ENCODE measurements at regions not wholly inside any gene's neighbourhood (a gene's known extent, or its start where the extent isn't known, plus 50 kb on each side); places are given as distances from the start of the nearest gene placed in this dataset.

- ATAC-seq, result no peak
- intact Hi-C loops (cut with DNase I), result no loop called here
Measured at GRCh38 chr3:29138171-29138570, 142.7 kb upstream of the RBMS3 start.

DNA sequence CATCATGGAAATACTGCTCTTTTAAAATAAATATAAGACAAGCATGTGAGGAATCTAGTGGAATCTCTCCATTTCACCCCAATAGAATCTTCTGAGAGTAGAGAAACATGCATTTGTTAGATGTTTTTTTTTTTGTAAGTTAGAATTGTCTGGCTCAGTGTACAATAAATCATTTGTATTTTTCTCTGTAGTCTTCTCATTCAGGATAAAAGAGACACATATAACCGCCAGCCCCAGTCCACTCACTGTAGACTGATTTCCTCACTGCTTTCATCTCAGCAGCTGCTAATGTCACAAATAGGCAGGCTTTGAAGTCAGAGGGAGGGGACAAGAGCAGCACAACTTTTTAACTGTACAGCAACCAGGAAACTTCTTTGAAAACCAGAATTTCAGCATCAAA, 140.2 kb upstream of the RBMS3 start:
- intact Hi-C loops (cut with DNase I), result loop anchor here (5.0 to 10.0 kb wide), 2 partner anchors 554 to 622 kb away; no protein-coding TSS in a partner anchor
- DNase-seq (ENCODE audit: missing footprints), result no peak
- peak; percentile 76 for ATAC-seq

More at GRCh38 chr3:29138171-29138570, 142.7 kb upstream of the RBMS3 start:
- DNase-seq (ENCODE audit: missing footprints), result no peak

DNA sequence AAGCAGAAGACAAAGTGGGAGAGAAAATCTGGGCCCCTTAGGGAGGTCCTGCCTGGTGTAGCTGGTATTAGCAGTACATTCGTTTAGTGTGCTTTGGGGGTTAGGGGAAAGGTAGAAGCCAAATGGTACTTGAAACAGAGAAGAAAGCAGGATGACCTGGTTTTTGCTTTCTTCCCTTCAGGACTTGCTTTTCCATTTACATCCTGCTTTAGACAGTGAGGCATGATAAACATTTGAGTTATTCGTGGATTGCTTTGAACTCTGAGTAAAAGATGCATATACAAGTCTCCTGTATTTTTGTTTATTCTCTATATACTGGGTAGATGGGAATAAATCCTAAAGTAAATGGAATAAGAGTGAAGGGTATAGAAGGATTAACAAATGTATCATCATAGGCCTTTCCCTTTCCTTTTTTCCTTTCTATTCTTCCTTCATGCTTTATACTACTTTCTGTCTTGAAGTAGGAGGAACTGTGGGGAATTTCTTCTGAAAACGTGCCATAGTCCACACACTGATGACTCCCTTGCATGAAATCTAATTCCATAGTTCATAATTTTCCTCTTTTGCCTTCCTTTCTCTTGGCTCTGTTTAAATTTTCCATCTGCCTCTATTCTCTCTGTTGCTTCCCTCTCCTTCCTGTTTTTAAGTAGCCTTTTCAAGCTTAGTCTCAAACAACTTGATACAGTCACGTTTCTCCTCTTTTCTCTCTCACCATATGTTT, 139.5 kb upstream of the RBMS3 start:
- DNase-seq (ENCODE audit: missing footprints), result no peak
- intact Hi-C loops (cut with DNase I), result loop anchor here (5.0 to 10.0 kb wide), 2 partner anchors 553 to 621 kb away; no protein-coding TSS in a partner anchor
- ATAC-seq, result no peak

DNA sequence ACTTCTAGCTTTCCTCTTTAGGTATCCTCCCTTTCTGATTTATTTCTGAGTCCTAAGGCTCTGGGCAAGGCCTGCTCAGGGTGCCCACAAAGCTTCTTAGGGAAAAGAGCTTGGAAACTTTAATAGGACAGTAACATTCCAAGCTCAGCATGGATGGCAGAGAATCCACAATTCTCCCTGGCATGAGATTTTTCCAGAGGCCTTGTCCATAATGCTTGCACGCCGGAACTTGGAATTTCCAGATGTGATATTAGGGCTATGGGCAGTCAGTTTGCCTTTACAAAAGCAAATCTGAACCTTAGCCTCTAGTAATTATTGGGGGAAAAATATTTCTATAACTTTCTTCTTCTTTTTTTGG, 139.0 kb upstream of the RBMS3 start:
- ATAC-seq (no peak), DNase-seq (ENCODE audit: missing footprints) (no peak)
- intact Hi-C loops (cut with DNase I), result loop anchor here (5.0 to 10.0 kb wide), 2 partner anchors 553 to 620 kb away; no protein-coding TSS in a partner anchor

DNA sequence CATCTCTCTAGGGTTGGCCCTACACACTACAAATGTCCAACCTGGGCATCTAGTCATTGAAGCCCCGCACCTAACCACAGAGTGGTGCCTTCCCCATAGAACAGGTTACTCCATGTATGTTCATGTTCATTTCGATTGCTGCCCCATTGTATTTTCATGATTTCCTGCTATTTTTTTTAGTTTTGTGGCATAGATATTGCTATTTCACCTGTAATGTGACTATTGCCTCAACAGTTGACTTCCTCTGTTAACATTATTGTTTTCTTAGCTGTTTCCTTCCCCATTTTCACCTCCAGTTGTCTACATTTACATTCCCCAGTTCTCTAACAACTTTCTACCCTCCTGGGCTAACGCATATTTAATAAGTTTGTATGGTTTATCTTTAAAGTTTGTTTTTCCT, 137.7 kb upstream of the RBMS3 start:
- intact Hi-C loops (cut with DNase I), result loop anchor here (5.0 to 10.0 kb wide), 2 partner anchors 552 to 619 kb away; no protein-coding TSS in a partner anchor
- no peak for ATAC-seq

DNA sequence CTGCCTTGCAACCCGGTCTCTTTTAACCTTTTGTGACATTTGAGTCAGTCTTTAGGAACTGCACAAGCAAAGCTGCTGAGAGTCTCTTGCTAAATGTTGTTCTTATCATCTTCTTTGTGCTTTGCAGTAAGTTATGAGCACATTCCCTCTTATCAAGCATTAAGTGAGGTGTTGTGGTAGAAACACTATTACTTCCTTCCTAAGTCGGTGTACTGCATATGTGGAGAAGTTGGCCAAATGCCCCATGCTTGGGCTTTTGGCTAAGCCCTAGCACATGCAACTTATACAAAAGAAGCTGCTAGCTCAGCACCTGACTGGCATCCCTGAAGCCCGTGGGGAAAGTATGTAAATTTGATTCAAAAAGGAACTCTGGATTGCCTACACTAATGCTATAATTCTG, 136.5 kb upstream of the RBMS3 start:
- ATAC-seq (no peak), DNase-seq (ENCODE audit: missing footprints) (no peak)
- intact Hi-C loops (cut with DNase I), result loop anchor here (5.0 to 10.0 kb wide), 2 partner anchors 550 to 618 kb away; no protein-coding TSS in a partner anchor

More for the DNA sequence above, 137.7 kb upstream of the RBMS3 start:
- no peak for DNase-seq (ENCODE audit: missing footprints)

- DNase-seq (ENCODE audit: missing footprints) (no peak), ATAC-seq (peak; percentile 59)
- intact Hi-C loops (cut with DNase I), result loop anchor here (5.0 to 10.0 kb wide), 2 partner anchors 550 to 617 kb away; no protein-coding TSS in a partner anchor
Measured at GRCh38 chr3:29144807-29145206, 136.1 kb upstream of the RBMS3 start.

- intact Hi-C loops (cut with DNase I), result loop anchor here (10.0 kb wide), 1 partner anchor 549 kb away; no protein-coding TSS in a partner anchor
- ATAC-seq (no peak), DNase-seq (ENCODE audit: missing footprints) (no peak)
Measured at GRCh38 chr3:29145360-29145759, 135.5 kb upstream of the RBMS3 start.

- no peak for ATAC-seq
- intact Hi-C loops (cut with DNase I), result no loop called here
Measured at GRCh38 chr3:29152379-29152778, 128.5 kb upstream of the RBMS3 start.

DNA sequence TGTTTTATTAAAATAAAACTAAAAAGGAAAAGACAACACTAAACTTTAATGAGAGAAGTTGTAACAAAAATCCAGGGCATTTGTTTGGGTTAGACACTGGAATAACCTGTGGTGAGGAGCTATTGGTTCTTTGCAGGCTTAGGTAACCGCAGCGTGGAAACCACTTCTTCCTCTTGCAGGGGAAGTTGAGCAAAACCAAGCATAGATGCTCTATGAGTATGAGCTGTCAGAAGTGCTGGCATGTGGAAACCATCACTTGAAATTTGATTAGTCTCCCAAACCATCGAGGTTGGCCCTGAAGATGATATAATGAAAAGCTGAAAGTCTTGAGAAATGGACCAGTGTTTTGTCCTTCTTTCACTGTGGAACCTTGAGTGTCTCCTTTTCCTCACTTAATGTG, 127.1 kb upstream of the RBMS3 start:
- DNase-seq (ENCODE audit: missing footprints) (no peak), ATAC-seq (no peak)
- intact Hi-C loops (cut with DNase I), result no loop called here

More at GRCh38 chr3:29152379-29152778, 128.5 kb upstream of the RBMS3 start:
- DNase-seq (ENCODE audit: missing footprints), result no peak

DNA sequence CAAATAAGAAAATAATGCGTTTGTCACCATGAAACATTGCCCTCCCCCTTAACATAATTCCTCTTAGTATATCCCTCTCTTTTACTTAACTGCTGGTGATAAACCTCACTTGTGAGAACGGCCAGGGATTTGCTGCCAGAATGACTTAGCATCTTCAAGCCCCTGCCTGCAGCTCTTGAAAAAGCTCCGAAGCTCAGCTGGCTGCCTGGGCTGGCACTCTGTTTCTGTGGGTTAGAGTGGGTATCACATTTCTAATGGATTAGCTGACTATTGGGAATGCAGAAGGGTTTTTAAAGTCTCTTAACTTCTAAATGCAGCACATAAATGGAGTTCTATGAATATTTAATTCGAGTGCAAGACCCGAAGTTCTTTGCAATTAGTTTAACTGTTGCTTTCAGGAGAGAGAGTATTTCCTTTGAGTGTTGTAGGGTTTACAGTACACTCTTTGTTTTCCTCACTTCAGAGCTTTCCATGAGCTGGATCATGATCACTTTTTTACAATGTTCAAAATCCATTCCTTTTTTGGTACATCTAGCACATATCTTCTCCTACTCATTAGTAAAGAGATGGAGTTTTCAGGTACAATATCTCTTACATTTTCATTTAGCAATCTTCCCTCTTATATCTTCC, 124.7 kb upstream of the RBMS3 start:
- intact Hi-C loops (cut with DNase I), result no loop called here
- ATAC-seq (no peak), DNase-seq (ENCODE audit: missing footprints) (no peak)

GRCh38 chr3:29164825-29165224, 116.0 kb upstream of the RBMS3 start:
- intact Hi-C loops (cut with DNase I), result no loop called here
- DNase-seq (ENCODE audit: missing footprints), result no peak
- peak; percentile 26 for ATAC-seq

- intact Hi-C loops (cut with DNase I), result no loop called here
- no peak for ATAC-seq
- no peak for DNase-seq (ENCODE audit: missing footprints)
Measured at GRCh38 chr3:29167180-29167579, 113.7 kb upstream of the RBMS3 start.

DNA sequence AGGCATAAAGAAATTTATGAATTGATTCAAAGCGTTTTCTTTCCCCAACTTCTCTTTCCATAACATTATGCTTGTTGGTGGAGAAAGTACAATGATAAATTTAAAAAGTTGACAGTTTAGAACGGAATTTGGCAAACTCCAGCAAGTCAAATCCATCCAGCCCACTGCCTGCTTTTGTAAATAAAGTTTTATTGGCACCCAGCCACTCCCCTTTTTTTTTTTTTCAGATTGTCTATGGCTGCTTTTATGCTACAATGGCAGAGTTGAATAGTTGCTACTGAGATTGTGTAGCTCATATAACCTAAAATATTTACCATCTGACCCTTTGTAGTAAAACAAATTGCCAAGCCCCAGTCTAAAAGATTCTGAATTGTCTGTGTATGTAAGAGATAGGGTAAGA, 112.8 kb upstream of the RBMS3 start:
- intact Hi-C loops (cut with DNase I), result no loop called here
- DNase-seq (ENCODE audit: missing footprints) (no peak), ATAC-seq (no peak)

- DNase-seq (ENCODE audit: missing footprints), result no peak
- intact Hi-C loops (cut with DNase I), result no loop called here
- ATAC-seq, result no peak
Measured at GRCh38 chr3:29168696-29169095, 112.2 kb upstream of the RBMS3 start.

- intact Hi-C loops (cut with DNase I), result no loop called here
- no peak for DNase-seq (ENCODE audit: missing footprints)
Measured at GRCh38 chr3:29169451-29169850, 111.4 kb upstream of the RBMS3 start.

GRCh38 chr3:29171043-29171990, 109.6 kb upstream of the RBMS3 start:
- no peak for DNase-seq (ENCODE audit: missing footprints)
- peak; percentile 13 for ATAC-seq
- intact Hi-C loops (cut with DNase I), result loop anchor here (10.0 kb wide), 1 partner anchor 243 kb away; no protein-coding TSS in a partner anchor

More at GRCh38 chr3:29169451-29169850, 111.4 kb upstream of the RBMS3 start:
- no peak for ATAC-seq

DNA sequence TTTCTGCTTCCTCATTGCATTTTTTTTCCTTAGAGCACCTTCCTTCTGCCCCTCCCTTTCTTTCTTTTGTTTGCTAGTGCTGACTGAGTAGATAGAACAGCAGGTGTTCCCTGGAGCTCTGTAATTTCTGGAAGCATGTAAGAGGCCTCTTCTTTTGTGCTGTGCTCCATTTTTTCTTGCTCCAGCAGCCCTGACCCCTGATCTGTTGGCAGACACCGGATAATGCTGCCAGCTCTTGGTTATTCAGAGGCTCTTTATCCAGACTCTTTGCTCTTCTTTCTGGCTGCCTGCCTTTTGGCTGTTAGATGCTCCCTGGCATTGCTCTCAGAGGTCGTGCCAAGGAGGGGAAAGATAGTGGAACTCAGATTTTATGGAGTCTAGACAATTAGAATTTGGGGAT, 104.4 kb upstream of the RBMS3 start:
- no peak for DNase-seq (ENCODE audit: missing footprints)

More for the DNA sequence above, 104.4 kb upstream of the RBMS3 start:
- intact Hi-C loops (cut with DNase I), result loop anchor here (5.0 to 10.0 kb wide), 2 partner anchors 106 to 238 kb away; partner anchors contain the start of gene RBMS3
- ATAC-seq, result peak; percentile 62
